ENCODE measurements at regions not wholly inside any gene's neighbourhood (a gene's known extent, or its start where the extent isn't known, plus 50 kb on each side); places are given as distances from the start of the nearest gene placed in this dataset.

DNA sequence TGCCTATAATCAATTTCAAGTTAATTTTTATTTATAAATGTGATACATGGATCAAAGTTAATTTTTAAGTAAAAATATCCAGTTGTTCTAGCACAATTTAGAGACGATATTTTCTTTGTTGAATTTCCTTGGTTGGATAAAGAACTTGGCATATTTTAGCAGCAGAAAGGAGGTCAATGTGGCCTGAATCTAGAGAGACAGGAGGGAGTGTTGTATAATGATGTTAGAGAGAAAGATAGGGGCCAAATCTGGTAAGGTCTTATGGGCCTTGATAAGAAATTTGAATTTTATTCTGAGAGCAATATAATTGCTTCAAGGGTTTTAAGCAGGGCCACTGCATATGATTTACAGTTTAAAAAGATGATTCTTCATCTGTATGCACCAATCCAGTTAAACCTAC lies 79.4 kb upstream of the OGFRL1 start:
- no peaks in the 10 kb centered on the region for H4K20me1 ChIP-seq (ENCODE audit: control insufficient read depth, insufficient read depth, insufficient read length)
- H3K27me3 ChIP-seq (ENCODE audit: insufficient read depth, low read length), result no peaks in the 10 kb centered on the region
- H3K18ac ChIP-seq (ENCODE audit: insufficient read length, low read depth, low read length), result no peak overlapping the region
- no peaks in the 10 kb centered on the region for H3K79me1 ChIP-seq (ENCODE audit: insufficient read depth, low read depth, low read length, poor library complexity, severe bottlenecking)
- TF ChIP-seq, protein P1, sequence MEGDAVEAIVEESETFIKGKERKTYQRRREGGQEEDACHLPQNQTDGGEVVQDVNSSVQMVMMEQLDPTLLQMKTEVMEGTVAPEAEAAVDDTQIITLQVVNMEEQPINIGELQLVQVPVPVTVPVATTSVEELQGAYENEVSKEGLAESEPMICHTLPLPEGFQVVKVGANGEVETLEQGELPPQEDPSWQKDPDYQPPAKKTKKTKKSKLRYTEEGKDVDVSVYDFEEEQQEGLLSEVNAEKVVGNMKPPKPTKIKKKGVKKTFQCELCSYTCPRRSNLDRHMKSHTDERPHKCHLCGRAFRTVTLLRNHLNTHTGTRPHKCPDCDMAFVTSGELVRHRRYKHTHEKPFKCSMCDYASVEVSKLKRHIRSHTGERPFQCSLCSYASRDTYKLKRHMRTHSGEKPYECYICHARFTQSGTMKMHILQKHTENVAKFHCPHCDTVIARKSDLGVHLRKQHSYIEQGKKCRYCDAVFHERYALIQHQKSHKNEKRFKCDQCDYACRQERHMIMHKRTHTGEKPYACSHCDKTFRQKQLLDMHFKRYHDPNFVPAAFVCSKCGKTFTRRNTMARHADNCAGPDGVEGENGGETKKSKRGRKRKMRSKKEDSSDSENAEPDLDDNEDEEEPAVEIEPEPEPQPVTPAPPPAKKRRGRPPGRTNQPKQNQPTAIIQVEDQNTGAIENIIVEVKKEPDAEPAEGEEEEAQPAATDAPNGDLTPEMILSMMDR (conservative IDR thresholded peaks at IDR 0.05), result no peak
- WGBS (ENCODE audit: extremely low coverage, insufficient read length, low lambda C conversion rate), result no CpG with 5 or more reads among the region's 1 CpG
- H3K4ac ChIP-seq (ENCODE audit: low read depth, low read length), result no peak overlapping the region
- H2BK12ac ChIP-seq (ENCODE audit: insufficient read length, low read depth, low read length), result no peak overlapping the region
- H3K4me2 ChIP-seq (ENCODE audit: insufficient read depth, insufficient read length, low read length), result no peak overlapping the region
- Mint-ChIP-seq H3K4me1 (peaks cover 0 to 4% of the 10 kb centered on the region in 2 experiments; a peak in 3 of 4 replicates), H3K36me3 (ENCODE audit: insufficient read depth in 1 of 3, low read depth in 3 of 3) (no peaks in the 10 kb centered on the region), H3K27ac (no peak overlapping the region), H3K4me3 (no peak overlapping the region), H3K27me3 (ENCODE audit: low read depth) (no peaks in the 10 kb centered on the region), H3K9me3 (no peaks in the 10 kb centered on the region)
- H4K5ac ChIP-seq (ENCODE audit: insufficient read length, low read depth, low read length), result no peak overlapping the region
- no peak overlapping the region for H3K9ac ChIP-seq (ENCODE audit: extremely low read depth, insufficient read length, low read length)
- no peaks in the 10 kb centered on the region for H3K9me3 ChIP-seq (ENCODE audit: control insufficient read depth, low read depth, low read length)
- H2AFZ ChIP-seq (ENCODE audit: low read length), result no peak overlapping the region
- no peak overlapping the region for H2BK5ac ChIP-seq (ENCODE audit: insufficient read length, low read length)
- no peaks in the 10 kb centered on the region for H3K23me2 ChIP-seq (ENCODE audit: insufficient read length, low read depth, low read length, poor library complexity, severe bottlenecking)
- H3K23ac ChIP-seq (ENCODE audit: insufficient read length, low read depth, low read length), result no peak overlapping the region
- no peak overlapping the region for H4K91ac ChIP-seq (ENCODE audit: insufficient read length, low read depth, low read length)
- no peak overlapping the region for H2BK15ac ChIP-seq (ENCODE audit: low read depth, low read length)
- H3K4me1 ChIP-seq (ENCODE audit: insufficient read depth, low read length), result no peaks in the 10 kb centered on the region
- no peak overlapping the region for H3K56ac ChIP-seq (ENCODE audit: insufficient read length, low read depth, low read length)
- DNase-seq, result no peak
- H2BK20ac ChIP-seq (ENCODE audit: low read depth, low read length, poor library complexity, severe bottlenecking), result no peak overlapping the region
- no peak overlapping the region for H3K27ac ChIP-seq (ENCODE audit: insufficient read length, low read depth, low read length)
- no peak overlapping the region for H3K14ac ChIP-seq (ENCODE audit: insufficient read depth, low read length)
- H3K79me2 ChIP-seq (ENCODE audit: insufficient read depth, low read length), result no peaks in the 10 kb centered on the region
- H2AK5ac ChIP-seq (ENCODE audit: insufficient read length, low read length), result no peak overlapping the region
- no peak overlapping the region for H2BK120ac ChIP-seq (ENCODE audit: low read depth, low read length, poor library complexity, severe bottlenecking)
- no peak overlapping the region for H3T11ph ChIP-seq (ENCODE audit: low read length)
- H4K8ac ChIP-seq (replicated peaks; ENCODE audit: insufficient read length, low read depth, low read length), result no peak overlapping the region
